HG03039 (cell line): ENCODE measurements at regions not wholly inside any gene's neighbourhood (a gene's known extent, or its start where the extent isn't known, plus 50 kb on each side); places are given as distances from the start of the nearest gene placed in this dataset.

Source experiments
- ATAC-seq: cut with Tn5 transposase; IDR thresholded peaks from one replicate; pipeline ENCODE4 v1.9.1; 2021; ENCODE audit warnings: mild to moderate bottlenecking, moderate library complexity; ENCODE audit not compliant: unreplicated experiment

GRCh38 chr2:831622-832021 lies 119.0 kb upstream of the SNTG2 start:
- ATAC-seq, result no peak

- no peak for ATAC-seq
These were observed 119.5 kb upstream of the SNTG2 start for GRCh38 chr2:831225-831536.

- no peak for ATAC-seq
These were observed 120.0 kb upstream of the SNTG2 start for GRCh38 chr2:830419-831224.

- no peak for ATAC-seq
These were observed 121.6 kb upstream of the SNTG2 start for GRCh38 chr2:829047-829446.

- ATAC-seq, result no peak
These were observed 125.7 kb upstream of the SNTG2 start for GRCh38 chr2:824954-825353.

GRCh38 chr2:824524-824923 lies 126.1 kb upstream of the SNTG2 start:
- no peak for ATAC-seq

- no peak for ATAC-seq
These were observed 129.1 kb upstream of the SNTG2 start for GRCh38 chr2:821546-821945.

GRCh38 chr2:819601-820000 lies 131.0 kb upstream of the SNTG2 start:
- ATAC-seq, result no peak

- no peak for ATAC-seq
These were observed 131.5 kb upstream of the SNTG2 start for GRCh38 chr2:819121-819520.

GRCh38 chr2:817336-818015 lies 133.2 kb upstream of the SNTG2 start:
- ATAC-seq, result no peak

- no peak for ATAC-seq
These were observed 134.4 kb upstream of the SNTG2 start for GRCh38 chr2:816278-816677.

GRCh38 chr2:810397-810796 lies 133.2 kb upstream of the TMEM18 start:
- no peak for ATAC-seq

- ATAC-seq, result no peak
These were observed 130.1 kb upstream of the TMEM18 start for GRCh38 chr2:807300-807699.

- ATAC-seq, result no peak
These were observed 128.5 kb upstream of the TMEM18 start for GRCh38 chr2:805664-806063.

GRCh38 chr2:797993-798392 lies 120.8 kb upstream of the TMEM18 start:
- ATAC-seq, result no peak

GRCh38 chr2:797556-797955 lies 120.3 kb upstream of the TMEM18 start:
- ATAC-seq, result no peak

- ATAC-seq, result no peak
These were observed 119.2 kb upstream of the TMEM18 start for GRCh38 chr2:796141-796985.

GRCh38 chr2:795531-796041 lies 118.4 kb upstream of the TMEM18 start:
- no peak for ATAC-seq

GRCh38 chr2:794554-795241 lies 117.5 kb upstream of the TMEM18 start:
- no peak for ATAC-seq

GRCh38 chr2:793236-793635 lies 116.0 kb upstream of the TMEM18 start:
- no peak for ATAC-seq

- ATAC-seq, result no peak
These were observed 115.5 kb upstream of the TMEM18 start for GRCh38 chr2:792687-793086.
